ENCODE measurements at regions not wholly inside any gene's neighbourhood (a gene's known extent, or its start where the extent isn't known, plus 50 kb on each side); places are given as distances from the start of the nearest gene placed in this dataset.
"Not testable (repeated sequence)": the region's sequence is repeated elsewhere in the genome, so short reads cannot be mapped to it uniquely, and the experiment has no call there.

- TF ChIP-seq, protein P1, sequence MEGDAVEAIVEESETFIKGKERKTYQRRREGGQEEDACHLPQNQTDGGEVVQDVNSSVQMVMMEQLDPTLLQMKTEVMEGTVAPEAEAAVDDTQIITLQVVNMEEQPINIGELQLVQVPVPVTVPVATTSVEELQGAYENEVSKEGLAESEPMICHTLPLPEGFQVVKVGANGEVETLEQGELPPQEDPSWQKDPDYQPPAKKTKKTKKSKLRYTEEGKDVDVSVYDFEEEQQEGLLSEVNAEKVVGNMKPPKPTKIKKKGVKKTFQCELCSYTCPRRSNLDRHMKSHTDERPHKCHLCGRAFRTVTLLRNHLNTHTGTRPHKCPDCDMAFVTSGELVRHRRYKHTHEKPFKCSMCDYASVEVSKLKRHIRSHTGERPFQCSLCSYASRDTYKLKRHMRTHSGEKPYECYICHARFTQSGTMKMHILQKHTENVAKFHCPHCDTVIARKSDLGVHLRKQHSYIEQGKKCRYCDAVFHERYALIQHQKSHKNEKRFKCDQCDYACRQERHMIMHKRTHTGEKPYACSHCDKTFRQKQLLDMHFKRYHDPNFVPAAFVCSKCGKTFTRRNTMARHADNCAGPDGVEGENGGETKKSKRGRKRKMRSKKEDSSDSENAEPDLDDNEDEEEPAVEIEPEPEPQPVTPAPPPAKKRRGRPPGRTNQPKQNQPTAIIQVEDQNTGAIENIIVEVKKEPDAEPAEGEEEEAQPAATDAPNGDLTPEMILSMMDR (IDR thresholded peaks at IDR 0.05) = no peak
- TF ChIP-seq POLR2A (IDR thresholded peaks at IDR 0.05) = no peak
- no peaks in the 10 kb centered on the region for H3K9me3 ChIP-seq
- H3K27me3 ChIP-seq = no peaks in the 10 kb centered on the region
- no peaks in the 10 kb centered on the region for H3K4me1 ChIP-seq
- H3K27ac ChIP-seq = no peak overlapping the region
- 84 to 86% methylated on average over 3 of the region's 3 CpGs for WGBS, 2 donors
- intact Hi-C loops (cut with DNase I) = no loop called here
- no peak for DNase-seq
- no peaks in the 10 kb centered on the region for H3K36me3 ChIP-seq
- no peak overlapping the region for H3K4me3 ChIP-seq (replicated peaks in 1 of 3)
Measured at GRCh38 chr16:65312795-65313194, 190.9 kb upstream of the CDH11 start.

DNA sequence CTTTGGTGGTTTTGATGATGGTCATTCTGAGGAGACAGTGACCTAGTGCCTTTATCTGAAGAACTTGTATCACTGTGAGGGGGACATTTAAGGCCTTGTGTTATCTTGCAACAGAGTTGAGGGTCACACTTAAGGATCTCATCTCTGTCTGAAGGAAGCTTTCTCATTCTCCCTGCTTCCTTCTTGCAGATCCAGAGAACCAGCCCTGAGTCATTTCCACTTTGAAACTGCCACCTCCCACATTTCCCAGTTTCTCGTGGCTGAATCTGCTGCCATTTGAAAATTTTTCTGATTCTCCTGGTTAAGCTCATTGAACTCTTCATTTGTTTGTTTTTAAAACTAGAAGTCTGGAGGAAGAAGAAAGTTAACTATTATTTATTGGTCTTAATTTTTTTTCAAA, 190.2 kb upstream of the CDH11 start:
- 45 to 61% methylated on average over 1 of the region's 1 CpG for WGBS, 2 donors
- TF ChIP-seq, protein P1 (IDR thresholded peaks at IDR 0.05) = no peak
- no peak for TF ChIP-seq POLR2A (IDR thresholded peaks at IDR 0.05)
- H3K9me3 ChIP-seq = no peaks in the 10 kb centered on the region
- H3K36me3 ChIP-seq = no peaks in the 10 kb centered on the region
- no peak for DNase-seq
- no peak overlapping the region for H3K4me3 ChIP-seq (replicated peaks in 1 of 3)
- H3K27me3 ChIP-seq = no peaks in the 10 kb centered on the region
- intact Hi-C loops (cut with DNase I) = no loop called here
- no peak overlapping the region for H3K27ac ChIP-seq
- H3K4me1 ChIP-seq = no peaks in the 10 kb centered on the region

DNA sequence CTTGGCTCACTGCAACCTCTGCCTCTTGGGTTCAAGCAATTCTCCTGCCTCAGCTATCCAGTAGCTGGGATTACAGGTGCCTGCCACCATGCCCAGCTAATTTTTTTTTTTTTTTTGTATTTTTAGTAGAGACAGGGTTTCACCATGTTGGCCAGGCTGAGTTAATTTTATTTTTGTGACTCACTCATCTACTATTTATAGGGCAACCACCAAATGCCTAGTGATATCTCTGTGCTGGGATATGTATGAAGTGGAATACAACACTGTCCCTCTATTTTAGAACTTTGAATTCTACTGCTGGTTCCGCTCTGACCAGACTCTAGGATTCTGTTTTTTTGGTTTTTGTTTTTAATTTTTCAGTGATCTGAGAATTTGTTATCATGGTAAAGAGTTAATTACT, 188.6 kb upstream of the CDH11 start:
- DNase-seq; H3K4me3 ChIP-seq (replicated peaks in 1 of 3); H3K36me3 ChIP-seq; H3K4me1 ChIP-seq; H3K27ac ChIP-seq; H3K27me3 ChIP-seq; H3K9me3 ChIP-seq; intact Hi-C loops (cut with DNase I): not testable (repeated sequence)
- WGBS, 2 donors = 93 to 94% methylated on average over 1 of the region's 1 CpG

DNA sequence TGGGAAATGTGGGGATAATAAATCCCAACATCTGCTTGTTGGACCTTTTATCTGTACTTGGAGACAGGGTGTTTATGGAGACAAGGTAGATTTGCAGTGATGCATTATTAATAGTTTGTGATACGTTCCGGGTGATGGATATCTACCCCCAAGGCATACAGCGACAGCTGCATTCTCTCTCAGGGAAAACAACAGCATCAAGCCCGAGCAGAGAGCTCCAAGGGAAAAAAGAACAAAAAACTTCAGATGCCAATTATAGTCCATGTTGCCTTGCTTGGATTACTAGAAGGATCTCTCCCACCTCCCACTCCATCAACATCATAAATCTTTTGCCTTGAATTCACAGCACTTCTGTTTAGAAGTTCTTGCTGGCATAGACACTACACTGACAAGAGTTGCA, 187.5 kb upstream of the CDH11 start:
- WGBS, 2 donors = 85 to 87% methylated on average over 4 of the region's 4 CpGs
- intact Hi-C loops (cut with DNase I) = no loop called here
- Histone ChIP-seq H3K27me3 (no peaks in the 10 kb centered on the region), H3K4me1 (no peaks in the 10 kb centered on the region), H3K4me3 (replicated peaks in 1 of 3) (no peak overlapping the region), H3K9me3 (no peaks in the 10 kb centered on the region), H3K36me3 (no peaks in the 10 kb centered on the region), H3K27ac (no peak overlapping the region)
- no peak for DNase-seq
- no peak for TF ChIP-seq POLR2A (IDR thresholded peaks at IDR 0.05)
- TF ChIP-seq, protein P1 (IDR thresholded peaks at IDR 0.05) = no peak

GRCh38 chr16:65308506-65308905, 186.6 kb upstream of the CDH11 start:
- H3K4me3 ChIP-seq (replicated peaks in 1 of 3) = no peak overlapping the region
- no peak overlapping the region for H3K27ac ChIP-seq
- H3K4me1 ChIP-seq = no peaks in the 10 kb centered on the region
- DNase-seq = no peak
- TF ChIP-seq, protein P1 (IDR thresholded peaks at IDR 0.05) = no peak
- TF ChIP-seq POLR2A (IDR thresholded peaks at IDR 0.05) = no peak
- intact Hi-C loops (cut with DNase I) = no loop called here
- 67 to 71% methylated on average over 2 of the region's 2 CpGs for WGBS, 2 donors
- H3K9me3 ChIP-seq = no peaks in the 10 kb centered on the region
- H3K36me3 ChIP-seq = no peaks in the 10 kb centered on the region
- no peaks in the 10 kb centered on the region for H3K27me3 ChIP-seq

- H3K4me3 ChIP-seq (replicated peaks in 1 of 3) = no peak overlapping the region
- no peaks in the 10 kb centered on the region for H3K36me3 ChIP-seq
- TF ChIP-seq, protein P1 (IDR thresholded peaks at IDR 0.05) = no peak
- TF ChIP-seq POLR2A (IDR thresholded peaks at IDR 0.05) = no peak
- no peaks in the 10 kb centered on the region for H3K27me3 ChIP-seq
- H3K9me3 ChIP-seq = no peaks in the 10 kb centered on the region
- H3K4me1 ChIP-seq = no peaks in the 10 kb centered on the region
- 75 to 78% methylated on average over 5 of the region's 5 CpGs for WGBS, 2 donors
- DNase-seq = no peak
- intact Hi-C loops (cut with DNase I) = no loop called here
- no peak overlapping the region for H3K27ac ChIP-seq
Measured at GRCh38 chr16:65307286-65307685, 185.4 kb upstream of the CDH11 start.
